Keratinocyte (primary cell): ENCODE measurements at regions not wholly inside any gene's neighbourhood (a gene's known extent, or its start where the extent isn't known, plus 50 kb on each side); places are given as distances from the start of the nearest gene placed in this dataset.

Source experiments
- DNase-seq: peaks from one replicate; pipeline ENCODE4 v3.0.0-alpha.2; 2011; ENCODE audit warnings: low read depth, missing footprints, low spot score
- FAIRE-seq: peaks from 2 replicates; lab custom pipeline; 2011; peaks lifted over from hg19 to GRCh38; lab: Jason Lieb, UNC
- H2AFZ ChIP-seq: 2 replicates; pipeline ENCODE4 v1.6.0; 2012; ENCODE audit warnings: low read length, control low read depth, inconsistent platforms; ENCODE audit not compliant: control insufficient read depth
- H3K27ac ChIP-seq: 2 replicates; pipeline ENCODE4 v1.5.1; 2011; ENCODE audit warnings: low read length; ENCODE audit not compliant: control insufficient read depth, insufficient read depth
- H3K27me3 ChIP-seq: 3 replicates; pipeline ENCODE4 v1.6.0; 2011; ENCODE audit warnings: low read length; ENCODE audit not compliant: control insufficient read depth, insufficient read depth; ENCODE audit errors: extremely low read depth
- H3K36me3 ChIP-seq, 2 experiments: 2 replicates in 1 of 2; 3 replicates in 1 of 2; pipeline ENCODE4 v1.5.1; 2011; ENCODE audit warnings: low read length in 2 of 2, mild to moderate bottlenecking in 1 of 2; ENCODE audit not compliant: control insufficient read depth in 2 of 2, insufficient read depth in 2 of 2; ENCODE audit errors: extremely low read depth in 1 of 2
- H3K4me1 ChIP-seq: 3 replicates; pipeline ENCODE4 v1.5.1; 2011; ENCODE audit warnings: low read length; ENCODE audit not compliant: control insufficient read depth, insufficient read depth; ENCODE audit errors: extremely low read depth
- H3K4me2 ChIP-seq: 3 replicates; pipeline ENCODE4 v1.6.0; 2011; ENCODE audit warnings: low read depth, low read length; ENCODE audit not compliant: control insufficient read depth, insufficient read depth; ENCODE audit errors: extremely low read depth
- H3K4me3 ChIP-seq, 3 experiments: fragments of 200-600 bp in 1 of 3; sonication (generic) in 1 of 3; 2 replicates in 2 of 3; 3 replicates in 1 of 3; pipeline ENCODE4 v1.5.1; 2011 to 2016; ENCODE audit warnings: low read length in 3 of 3, mild to moderate bottlenecking in 3 of 3, control low read depth in 2 of 3, inconsistent platforms in 1 of 3, low read depth in 1 of 3, mixed read lengths in 1 of 3, mixed run types in 1 of 3, moderate library complexity in 1 of 3; ENCODE audit not compliant: control insufficient read depth in 2 of 3, insufficient read depth in 2 of 3; ENCODE audit errors: extremely low read depth in 1 of 3
- H3K79me2 ChIP-seq: 2 replicates; pipeline ENCODE4 v1.6.0; 2012; ENCODE audit warnings: low read length; ENCODE audit not compliant: control insufficient read depth, insufficient read depth
- H3K9ac ChIP-seq: 3 replicates; pipeline ENCODE4 v1.6.0; 2011; ENCODE audit warnings: low read length; ENCODE audit not compliant: control insufficient read depth, insufficient read depth; ENCODE audit errors: extremely low read depth
- H3K9me1 ChIP-seq: 3 replicates; pipeline ENCODE4 v1.6.0; 2011; ENCODE audit warnings: low read length; ENCODE audit not compliant: control insufficient read depth, insufficient read depth; ENCODE audit errors: extremely low read depth
- H3K9me3 ChIP-seq: 2 replicates; pipeline ENCODE4 v1.5.1; 2012; ENCODE audit warnings: low read depth, low read length; ENCODE audit not compliant: control insufficient read depth
- H4K20me1 ChIP-seq: 3 replicates; pipeline ENCODE4 v1.6.0; 2011; ENCODE audit warnings: low read length; ENCODE audit not compliant: control insufficient read depth, insufficient read depth; ENCODE audit errors: extremely low read depth
- EZH2 ChIP-seq: IDR thresholded peaks from one replicate; pipeline ENCODE4 v1.6.1; 2012; ENCODE audit warnings: inconsistent platforms, mild to moderate bottlenecking, low read length, moderate library complexity
- dilution Hi-C: fragments of 300-500 bp; cut with MboI; formaldehyde crosslinking; loops from one replicate; pipeline ENCODE4 v1.7.0; 2020; ENCODE audit warnings: low sequenced_read_pairs; ENCODE audit not compliant: extremely low pct_ligation_motif_present
- TF ChIP-seq, protein P1 (sequence below), 3 experiments: IDR thresholded peaks in 1 of 3; conservative IDR thresholded peaks in 1 of 3; optimal IDR thresholded peaks in 1 of 3; 2 replicates in 2 of 3; 3 replicates in 1 of 3; pipeline versions ENCODE3 to v1.5.1; 2011; ENCODE audit warnings: low read length in 3 of 3, mild to moderate bottlenecking in 3 of 3, moderate library complexity in 2 of 3, control low read depth in 1 of 3, inconsistent platforms in 1 of 3; ENCODE audit not compliant: insufficient read depth in 2 of 3; ENCODE audit errors: extremely low read depth in 1 of 3

DNA sequence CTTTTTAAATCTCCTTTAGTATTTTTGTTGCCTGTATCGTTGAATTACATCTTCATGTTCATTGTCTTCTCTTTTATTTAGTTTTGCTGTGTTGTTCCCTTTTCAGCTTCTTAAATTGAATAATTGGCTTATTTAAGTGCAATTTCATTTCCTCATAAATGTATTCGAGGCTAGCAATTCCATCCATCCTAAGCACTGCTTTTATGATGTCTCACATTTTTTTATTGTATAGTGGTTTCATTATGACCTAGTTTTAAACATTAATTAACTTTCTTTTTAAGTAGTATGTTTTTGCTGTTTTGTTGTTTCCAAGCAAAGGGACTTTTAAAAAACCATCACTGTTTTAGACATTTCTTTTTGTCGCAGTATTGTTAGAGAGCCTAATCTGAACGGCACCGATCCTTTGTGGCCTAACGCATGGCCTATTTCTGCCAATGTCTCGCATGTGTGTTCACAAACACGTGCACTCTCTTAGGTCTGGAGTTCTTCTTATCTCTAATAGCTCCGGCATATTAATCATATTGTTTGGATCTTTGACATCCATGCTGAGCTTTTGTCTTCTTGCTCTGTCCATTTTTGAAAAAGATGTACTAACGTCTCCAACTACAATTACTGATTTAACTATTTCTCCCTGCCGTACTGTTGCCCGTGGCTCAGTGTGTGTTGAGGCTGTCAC, 59.6 kb upstream of the ZNF516 start:
- Histone ChIP-seq H4K20me1 (no peaks in the 10 kb centered on the region), H3K4me2 (no peak overlapping the region), H3K9me1 (no peaks in the 10 kb centered on the region), H3K27me3 (no peaks in the 10 kb centered on the region), H3K79me2 (no peaks in the 10 kb centered on the region), H3K27ac (no peak overlapping the region), H2AFZ (no peak overlapping the region), H3K4me3 (no peak overlapping the region), H3K4me1 (peaks cover 12% of the 10 kb centered on the region), H3K9ac (no peak overlapping the region), H3K36me3 (no peaks in the 10 kb centered on the region), H3K9me3 (no peaks in the 10 kb centered on the region)
- dilution Hi-C loops = no loop called here
- TF ChIP-seq EZH2 = no peak
- TF ChIP-seq, protein P1, sequence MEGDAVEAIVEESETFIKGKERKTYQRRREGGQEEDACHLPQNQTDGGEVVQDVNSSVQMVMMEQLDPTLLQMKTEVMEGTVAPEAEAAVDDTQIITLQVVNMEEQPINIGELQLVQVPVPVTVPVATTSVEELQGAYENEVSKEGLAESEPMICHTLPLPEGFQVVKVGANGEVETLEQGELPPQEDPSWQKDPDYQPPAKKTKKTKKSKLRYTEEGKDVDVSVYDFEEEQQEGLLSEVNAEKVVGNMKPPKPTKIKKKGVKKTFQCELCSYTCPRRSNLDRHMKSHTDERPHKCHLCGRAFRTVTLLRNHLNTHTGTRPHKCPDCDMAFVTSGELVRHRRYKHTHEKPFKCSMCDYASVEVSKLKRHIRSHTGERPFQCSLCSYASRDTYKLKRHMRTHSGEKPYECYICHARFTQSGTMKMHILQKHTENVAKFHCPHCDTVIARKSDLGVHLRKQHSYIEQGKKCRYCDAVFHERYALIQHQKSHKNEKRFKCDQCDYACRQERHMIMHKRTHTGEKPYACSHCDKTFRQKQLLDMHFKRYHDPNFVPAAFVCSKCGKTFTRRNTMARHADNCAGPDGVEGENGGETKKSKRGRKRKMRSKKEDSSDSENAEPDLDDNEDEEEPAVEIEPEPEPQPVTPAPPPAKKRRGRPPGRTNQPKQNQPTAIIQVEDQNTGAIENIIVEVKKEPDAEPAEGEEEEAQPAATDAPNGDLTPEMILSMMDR (optimal IDR thresholded peaks at IDR 0.05 in 1 of 3, IDR thresholded peaks at IDR 0.05 in 1 of 3, conservative IDR thresholded peaks at IDR 0.05 in 1 of 3; ENCODE audit: extremely low read depth in 1 of 3, insufficient read depth in 2 of 3, low read length in 3 of 3) = no peak
- FAIRE-seq (no peak), DNase-seq (no peak)

DNA sequence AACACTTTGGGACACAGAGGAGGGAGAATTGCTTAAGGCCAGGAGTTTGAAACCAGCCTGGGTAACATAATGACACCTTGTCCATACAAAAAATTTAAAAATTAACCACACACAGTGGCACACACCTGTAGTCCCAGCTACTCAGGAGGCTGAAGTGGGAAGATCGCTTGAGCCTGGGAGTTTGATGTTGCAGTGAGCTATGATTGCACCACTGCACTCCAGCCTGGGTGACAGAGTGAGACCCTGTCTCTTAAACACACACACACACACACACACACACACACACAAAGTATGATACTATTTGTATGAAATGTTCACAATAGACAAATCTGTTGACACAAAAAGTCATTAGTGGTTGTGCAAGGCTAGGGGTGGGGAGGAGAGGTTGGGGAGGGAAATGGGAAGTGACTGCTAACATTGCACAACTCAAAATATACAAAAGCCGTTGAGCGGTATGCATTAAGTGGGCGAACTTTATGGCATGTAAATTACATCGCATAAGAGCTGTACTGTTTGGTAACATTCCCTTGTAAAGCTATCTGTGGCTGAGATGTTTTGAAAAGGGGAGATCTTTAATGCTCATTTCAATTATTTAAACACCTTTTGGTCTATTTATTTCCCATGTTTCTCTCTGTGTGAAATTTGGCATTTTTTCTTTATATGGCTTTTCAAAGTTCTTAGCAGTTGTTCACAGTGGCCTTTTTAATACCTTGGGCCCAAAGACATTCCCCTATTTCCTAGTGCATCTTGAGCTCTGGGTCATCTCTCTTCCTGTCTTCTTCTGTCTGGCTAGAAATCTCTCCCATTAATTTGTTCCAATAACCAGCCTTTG, 58.9 kb upstream of the ZNF516 start:
- no peaks in the 10 kb centered on the region for H4K20me1 ChIP-seq
- FAIRE-seq (peak; percentile 5), DNase-seq (no peak)
- no peaks in the 10 kb centered on the region for H3K27me3 ChIP-seq
- dilution Hi-C loops = no loop called here
- no peaks in the 10 kb centered on the region for H3K9me1 ChIP-seq
- H2AFZ ChIP-seq = no peak overlapping the region
- no peak overlapping the region for H3K9ac ChIP-seq
- peaks cover 4% of the 10 kb centered on the region for H3K4me1 ChIP-seq
- no peaks in the 10 kb centered on the region for H3K79me2 ChIP-seq
- TF ChIP-seq, protein P1 (optimal IDR thresholded peaks at IDR 0.05 in 1 of 3, IDR thresholded peaks at IDR 0.05 in 1 of 3, conservative IDR thresholded peaks at IDR 0.05 in 1 of 3; ENCODE audit: extremely low read depth in 1 of 3, insufficient read depth in 2 of 3, low read length in 3 of 3) = no peak
- TF ChIP-seq EZH2 = no peak
- no peaks in the 10 kb centered on the region for H3K36me3 ChIP-seq
- no peaks in the 10 kb centered on the region for H3K9me3 ChIP-seq
- no peak overlapping the region for H3K4me2 ChIP-seq
- no peak overlapping the region for H3K4me3 ChIP-seq
- no peak overlapping the region for H3K27ac ChIP-seq
